SK-N-SH (cell line): ENCODE measurements at regions not wholly inside any gene's neighbourhood (a gene's known extent, or its start where the extent isn't known, plus 50 kb on each side); places are given as distances from the start of the nearest gene placed in this dataset.

Source experiments
- CTCF ChIA-PET: fragments of 300-600, 350-600 bp; formaldehyde crosslinking; extraction: SDS; loops from one replicate; lab custom pipeline; 2021; lab: Yijun Ruan, JAX
- POLR2A ChIA-PET: fragments of 350-600 bp; sonication (Branson Sonifier 250); formaldehyde crosslinking; extraction: SDS; loops from one replicate; lab custom pipeline; 2020; ENCODE audit warnings: antibody characterized with exemption, inconsistent platforms; lab: Yijun Ruan, JAX
- DNase-seq: peaks from one replicate; pipeline ENCODE4 v3.0.0; 2012
- H2AFZ ChIP-seq: fragments of 200-600 bp; sonication (generic); 2 replicates; pipeline ENCODE4 v1.8.1; 2016; ENCODE audit warnings: antibody characterized with exemption, mild to moderate bottlenecking, low read depth
- H3F3A ChIP-seq: fragments of 200-600 bp; sonication (generic); replicated peaks from 2 replicates; pipeline ENCODE3; 2016; ENCODE audit warnings: antibody characterized with exemption, mild to moderate bottlenecking; ENCODE audit not compliant: insufficient read depth
- H3K27ac ChIP-seq, 2 experiments: fragments of 200-500 bp in 1 of 2; fragments of 200-600 bp in 1 of 2; sonication (Bioruptor generic) in 1 of 2; sonication (generic), shearing (Covaris generic) in 1 of 2; 2 replicates each; pipeline versions ENCODE4 v1.5.1 to v1.6.1; 2014 to 2016; ENCODE audit warnings: low read depth in 2 of 2, inconsistent platforms in 1 of 2, low read length in 1 of 2, mild to moderate bottlenecking in 1 of 2, mixed read lengths in 1 of 2
- H3K27me3 ChIP-seq: fragments of 200-600 bp; sonication (generic), shearing (Covaris generic); 2 replicates; pipeline ENCODE4 v1.6.1; 2016; ENCODE audit warnings: mixed run types; ENCODE audit not compliant: insufficient read depth
- H3K36me3 ChIP-seq, 2 experiments: fragments of 200-500 bp in 1 of 2; fragments of 200-600 bp in 1 of 2; sonication (Bioruptor generic) in 1 of 2; sonication (generic) in 1 of 2; replicated peaks in 1 of 2; 2 replicates each; pipeline versions ENCODE3 to v1.5.1; 2014 to 2016; ENCODE audit warnings: low read length in 1 of 2, mild to moderate bottlenecking in 1 of 2; ENCODE audit not compliant: insufficient read depth in 2 of 2, control insufficient read depth in 1 of 2
- H3K4me1 ChIP-seq, 2 experiments: fragments of 200-500 bp in 1 of 2; fragments of 200-600 bp in 1 of 2; sonication (Bioruptor generic) in 1 of 2; sonication (generic), shearing (Covaris generic) in 1 of 2; 2 replicates each; pipeline versions ENCODE4 v1.5.1 to v1.6.1; 2014 to 2016; ENCODE audit warnings: low read depth in 1 of 2, low read length in 1 of 2, mixed run types in 1 of 2; ENCODE audit not compliant: insufficient read depth in 2 of 2, control insufficient read depth in 1 of 2
- H3K4me2 ChIP-seq: fragments of 200-600 bp; sonication (generic), shearing (Covaris generic); 2 replicates; pipeline ENCODE4 v1.6.1; 2017; ENCODE audit warnings: mixed run types
- H3K4me3 ChIP-seq, 2 experiments: fragments of 200-500 bp in 1 of 2; fragments of 200-600 bp in 1 of 2; sonication (Bioruptor generic) in 1 of 2; sonication (generic), shearing (Covaris generic) in 1 of 2; 2 replicates each; pipeline versions ENCODE4 v1.5.1 to v1.8.1; 2014 to 2016; ENCODE audit warnings: low read depth in 2 of 2, inconsistent platforms in 1 of 2, low read length in 1 of 2, mild to moderate bottlenecking in 1 of 2, mixed read lengths in 1 of 2, moderate library complexity in 1 of 2
- H3K79me2 ChIP-seq: fragments of 200-600 bp; sonication (generic); 2 replicates; pipeline ENCODE4 v1.8.1; 2017; ENCODE audit warnings: mild to moderate bottlenecking; ENCODE audit not compliant: insufficient read depth
- H3K9ac ChIP-seq: fragments of 200-600 bp; sonication (generic); 2 replicates; pipeline ENCODE4 v1.6.1; 2017; ENCODE audit warnings: mixed run types
- H3K9me2 ChIP-seq: fragments of 200-600 bp; sonication (generic); 2 replicates; pipeline ENCODE4 v1.6.1; 2017; ENCODE audit warnings: mixed run types
- H3K9me3 ChIP-seq: fragments of 200-600 bp; sonication (generic); 2 replicates; pipeline ENCODE4 v1.6.1; 2017; ENCODE audit warnings: mixed run types, mild to moderate bottlenecking, moderate library complexity
- H4K20me1 ChIP-seq: fragments of 200-600 bp; sonication (generic); 2 replicates; pipeline ENCODE4 v1.6.1; 2017; ENCODE audit warnings: mild to moderate bottlenecking, mixed run types; ENCODE audit not compliant: insufficient read depth
- CHD2 ChIP-seq: fragments of 150-350 bp; IDR thresholded peaks from 2 replicates; pipeline ENCODE4 v1.6.1; 2018; ENCODE audit warnings: low read length; ENCODE audit not compliant: partially characterized antibody
- ELF1 ChIP-seq: IDR thresholded peaks from 2 replicates; pipeline ENCODE4 v1.4.0; 2012
- EP300 ChIP-seq, 2 experiments: IDR thresholded peaks; 2 replicates each; pipeline versions ENCODE4 v1.4.0 to v1.6.1; 2012; ENCODE audit warnings: borderline replicate concordance in 1 of 2, low read depth in 1 of 2, low read length in 1 of 2
- EZH2phosphoT487 ChIP-seq: fragments of 200-600 bp; sonication (generic); IDR thresholded peaks from 2 replicates; pipeline ENCODE4 v1.6.1; 2017; ENCODE audit warnings: low read depth, mixed run types, mild to moderate bottlenecking, antibody characterized with exemption, moderate library complexity, borderline replicate concordance
- NFIC ChIP-seq: IDR thresholded peaks from 2 replicates; pipeline ENCODE4 v1.4.0; 2012; ENCODE audit warnings: borderline replicate concordance
- POLR2AphosphoS5 ChIP-seq: IDR thresholded peaks from 2 replicates; pipeline ENCODE4 v1.6.1; 2012; ENCODE audit warnings: low read depth, low read length
- RCOR1 ChIP-seq: fragments of 150-350 bp; IDR thresholded peaks from 2 replicates; pipeline ENCODE4 v1.6.1; 2017; ENCODE audit warnings: antibody characterized with exemption, low read length
- TEAD4 ChIP-seq: IDR thresholded peaks from 2 replicates; pipeline ENCODE4 v1.4.0; 2012; ENCODE audit warnings: mild to moderate bottlenecking, borderline replicate concordance; ENCODE audit not compliant: insufficient read depth
- YY1 ChIP-seq: IDR thresholded peaks from 2 replicates; pipeline ENCODE4 v1.4.0; 2012; ENCODE audit warnings: low read depth, mild to moderate bottlenecking
- WGBS: methylation state at CpG from one replicate; pipeline ENCODE4 v1.1.6; 2017; ENCODE audit warnings: low lambda C conversion rate; 5-methylcytosine and 5-hydroxymethylcytosine counted together
- TF ChIP-seq, protein P1 (sequence below): IDR thresholded peaks from 2 replicates; pipeline ENCODE4 v1.4.0; 2012; ENCODE audit warnings: low read depth, borderline replicate concordance
- TF ChIP-seq, protein P2 (sequence below): fragments of 150-350 bp; IDR thresholded peaks from 2 replicates; pipeline ENCODE4 v1.6.1; 2017; ENCODE audit warnings: antibody characterized with exemption, low read length, low read depth, borderline replicate concordance
- TF ChIP-seq, protein P3 (sequence below): IDR thresholded peaks from 2 replicates; pipeline ENCODE4 v1.4.0; 2012; ENCODE audit warnings: low read depth
- TF ChIP-seq, protein P4 (sequence below): fragments of 200-600 bp; sonication (generic); IDR thresholded peaks from 2 replicates; pipeline ENCODE4 v1.6.1; 2017; ENCODE audit warnings: antibody characterized with exemption, mild to moderate bottlenecking, moderate library complexity
- TF ChIP-seq, protein P5 (sequence below): IDR thresholded peaks from 2 replicates; pipeline ENCODE4 v1.4.0; 2012; ENCODE audit warnings: low read depth, borderline replicate concordance

DNA sequence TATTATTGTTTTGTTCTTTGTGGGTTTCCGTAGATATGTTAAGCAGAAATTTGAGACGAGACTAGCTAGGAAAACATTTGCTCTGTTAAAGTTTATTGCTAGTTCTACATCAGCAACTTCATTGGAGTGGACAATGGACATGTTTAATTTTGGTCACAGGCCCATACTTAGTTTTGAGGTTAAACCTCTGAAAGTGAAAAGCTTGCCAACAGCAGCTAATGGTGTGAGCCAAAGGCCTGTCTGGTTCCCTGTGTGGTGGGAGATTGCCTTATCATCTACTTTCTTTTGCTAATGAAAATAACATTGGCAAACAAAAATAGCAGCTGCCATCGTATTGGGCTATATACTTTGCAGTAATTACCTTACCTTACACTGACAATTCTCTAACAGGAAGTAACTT, 388.4 kb upstream of the FZD8 start:
- H4K20me1 ChIP-seq, result no peaks in the 10 kb centered on the region
- no peaks in the 10 kb centered on the region for H3K9me3 ChIP-seq
- H3K4me3 ChIP-seq, result no peak overlapping the region
- no peaks in the 10 kb centered on the region for H3K9me2 ChIP-seq
- no peaks in the 10 kb centered on the region for H3K27me3 ChIP-seq
- WGBS, result 55% methylated on average over 3 of the region's 3 CpGs
- H3K9ac ChIP-seq, result no peak overlapping the region
- no peaks in the 10 kb centered on the region for H3K4me1 ChIP-seq
- H2AFZ ChIP-seq, result no peak overlapping the region
- CTCF ChIA-PET, result no interaction called here
- no peaks in the 10 kb centered on the region for H3K36me3 ChIP-seq
- DNase-seq, result no peak
- no peak overlapping the region for H3K27ac ChIP-seq
- no peaks in the 10 kb centered on the region for H3F3A ChIP-seq
- H3K79me2 ChIP-seq, result no peaks in the 10 kb centered on the region
- TF ChIP-seq, protein P1, sequence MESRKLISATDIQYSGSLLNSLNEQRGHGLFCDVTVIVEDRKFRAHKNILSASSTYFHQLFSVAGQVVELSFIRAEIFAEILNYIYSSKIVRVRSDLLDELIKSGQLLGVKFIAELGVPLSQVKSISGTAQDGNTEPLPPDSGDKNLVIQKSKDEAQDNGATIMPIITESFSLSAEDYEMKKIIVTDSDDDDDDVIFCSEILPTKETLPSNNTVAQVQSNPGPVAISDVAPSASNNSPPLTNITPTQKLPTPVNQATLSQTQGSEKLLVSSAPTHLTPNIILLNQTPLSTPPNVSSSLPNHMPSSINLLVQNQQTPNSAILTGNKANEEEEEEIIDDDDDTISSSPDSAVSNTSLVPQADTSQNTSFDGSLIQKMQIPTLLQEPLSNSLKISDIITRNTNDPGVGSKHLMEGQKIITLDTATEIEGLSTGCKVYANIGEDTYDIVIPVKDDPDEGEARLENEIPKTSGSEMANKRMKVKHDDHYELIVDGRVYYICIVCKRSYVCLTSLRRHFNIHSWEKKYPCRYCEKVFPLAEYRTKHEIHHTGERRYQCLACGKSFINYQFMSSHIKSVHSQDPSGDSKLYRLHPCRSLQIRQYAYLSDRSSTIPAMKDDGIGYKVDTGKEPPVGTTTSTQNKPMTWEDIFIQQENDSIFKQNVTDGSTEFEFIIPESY, result no peak
- TF ChIP-seq NFIC (no peak), POLR2AphosphoS5 (no peak), EP300 (IDR thresholded peaks at IDR 0.05; ENCODE audit: borderline replicate concordance in 1 of 2, low read depth in 1 of 2, low read length in 1 of 2) (no peak), RCOR1 (no peak), ELF1 (no peak), EZH2phosphoT487 (no peak), CHD2 (no peak), YY1 (no peak), TEAD4 (no peak)
- TF ChIP-seq, protein P2, sequence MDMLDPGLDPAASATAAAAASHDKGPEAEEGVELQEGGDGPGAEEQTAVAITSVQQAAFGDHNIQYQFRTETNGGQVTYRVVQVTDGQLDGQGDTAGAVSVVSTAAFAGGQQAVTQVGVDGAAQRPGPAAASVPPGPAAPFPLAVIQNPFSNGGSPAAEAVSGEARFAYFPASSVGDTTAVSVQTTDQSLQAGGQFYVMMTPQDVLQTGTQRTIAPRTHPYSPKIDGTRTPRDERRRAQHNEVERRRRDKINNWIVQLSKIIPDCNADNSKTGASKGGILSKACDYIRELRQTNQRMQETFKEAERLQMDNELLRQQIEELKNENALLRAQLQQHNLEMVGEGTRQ, result no peak
- TF ChIP-seq, protein P3, sequence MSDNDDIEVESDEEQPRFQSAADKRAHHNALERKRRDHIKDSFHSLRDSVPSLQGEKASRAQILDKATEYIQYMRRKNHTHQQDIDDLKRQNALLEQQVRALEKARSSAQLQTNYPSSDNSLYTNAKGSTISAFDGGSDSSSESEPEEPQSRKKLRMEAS, result no peak
- TF ChIP-seq, protein P4, sequence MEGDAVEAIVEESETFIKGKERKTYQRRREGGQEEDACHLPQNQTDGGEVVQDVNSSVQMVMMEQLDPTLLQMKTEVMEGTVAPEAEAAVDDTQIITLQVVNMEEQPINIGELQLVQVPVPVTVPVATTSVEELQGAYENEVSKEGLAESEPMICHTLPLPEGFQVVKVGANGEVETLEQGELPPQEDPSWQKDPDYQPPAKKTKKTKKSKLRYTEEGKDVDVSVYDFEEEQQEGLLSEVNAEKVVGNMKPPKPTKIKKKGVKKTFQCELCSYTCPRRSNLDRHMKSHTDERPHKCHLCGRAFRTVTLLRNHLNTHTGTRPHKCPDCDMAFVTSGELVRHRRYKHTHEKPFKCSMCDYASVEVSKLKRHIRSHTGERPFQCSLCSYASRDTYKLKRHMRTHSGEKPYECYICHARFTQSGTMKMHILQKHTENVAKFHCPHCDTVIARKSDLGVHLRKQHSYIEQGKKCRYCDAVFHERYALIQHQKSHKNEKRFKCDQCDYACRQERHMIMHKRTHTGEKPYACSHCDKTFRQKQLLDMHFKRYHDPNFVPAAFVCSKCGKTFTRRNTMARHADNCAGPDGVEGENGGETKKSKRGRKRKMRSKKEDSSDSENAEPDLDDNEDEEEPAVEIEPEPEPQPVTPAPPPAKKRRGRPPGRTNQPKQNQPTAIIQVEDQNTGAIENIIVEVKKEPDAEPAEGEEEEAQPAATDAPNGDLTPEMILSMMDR, result no peak
- TF ChIP-seq, protein P5, sequence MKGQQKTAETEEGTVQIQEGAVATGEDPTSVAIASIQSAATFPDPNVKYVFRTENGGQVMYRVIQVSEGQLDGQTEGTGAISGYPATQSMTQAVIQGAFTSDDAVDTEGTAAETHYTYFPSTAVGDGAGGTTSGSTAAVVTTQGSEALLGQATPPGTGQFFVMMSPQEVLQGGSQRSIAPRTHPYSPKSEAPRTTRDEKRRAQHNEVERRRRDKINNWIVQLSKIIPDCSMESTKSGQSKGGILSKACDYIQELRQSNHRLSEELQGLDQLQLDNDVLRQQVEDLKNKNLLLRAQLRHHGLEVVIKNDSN, result no peak
- no peak overlapping the region for H3K4me2 ChIP-seq
- POLR2A ChIA-PET, result no interaction called here
